Left cardiac atrium (tissue), 4 donors: ENCODE measurements at regions not wholly inside any gene's neighbourhood (a gene's known extent, or its start where the extent isn't known, plus 50 kb on each side); places are given as distances from the start of the nearest gene placed in this dataset.

ENCODE experiments used
- ATAC-seq, 2 donors: fragments of 200-7000 bp; cut with Tn5 transposase; one replicate each; pipeline ENCODE4 v1.9.1; 2020; ENCODE audit warnings: mild to moderate bottlenecking in 2 of 2, moderate library complexity in 2 of 2
- DNase-seq: peaks from one replicate; pipeline ENCODE4 v3.0.0-alpha.2; 2020
- intact Hi-C, 2 donors: fragments of 100-400 bp; cut with DNase I; formaldehyde crosslinking; loops; one replicate each; pipeline versions ENCODE4 v1.14.1 to v1.15.1; 2022 to 2023
- donor health status: DM: no; HTN: yes; CAD: no.
- donor health status: DM: no; HTN: yes; CAD: no; lungs with severe emphysema.
- donor health status: DM: yes; HTN: yes; CAD: no.
- donor health status: Dilated cardiomyopathy.

DNA sequence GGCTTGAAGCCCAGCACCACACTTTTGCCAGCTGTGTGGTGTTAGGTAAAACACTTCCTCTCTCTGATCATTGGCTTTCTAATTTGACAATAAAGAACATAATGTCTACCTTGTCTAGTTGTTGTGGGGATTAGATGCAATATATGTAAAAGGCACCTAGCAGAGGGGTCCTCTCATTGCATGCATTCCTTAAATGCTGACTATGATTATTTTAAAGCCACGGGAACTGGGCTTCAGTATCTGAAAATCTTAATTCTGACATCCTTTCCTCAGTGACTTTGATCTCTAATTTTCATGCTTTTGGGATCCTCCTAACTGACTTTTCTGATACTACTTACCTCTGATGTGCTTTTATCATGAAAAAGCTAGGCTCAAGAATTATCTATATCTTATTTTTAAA is 596.3 kb downstream of the TAFA4 start:
- ATAC-seq (no peak), DNase-seq (no peak)
- intact Hi-C loops = no loop called here

DNA sequence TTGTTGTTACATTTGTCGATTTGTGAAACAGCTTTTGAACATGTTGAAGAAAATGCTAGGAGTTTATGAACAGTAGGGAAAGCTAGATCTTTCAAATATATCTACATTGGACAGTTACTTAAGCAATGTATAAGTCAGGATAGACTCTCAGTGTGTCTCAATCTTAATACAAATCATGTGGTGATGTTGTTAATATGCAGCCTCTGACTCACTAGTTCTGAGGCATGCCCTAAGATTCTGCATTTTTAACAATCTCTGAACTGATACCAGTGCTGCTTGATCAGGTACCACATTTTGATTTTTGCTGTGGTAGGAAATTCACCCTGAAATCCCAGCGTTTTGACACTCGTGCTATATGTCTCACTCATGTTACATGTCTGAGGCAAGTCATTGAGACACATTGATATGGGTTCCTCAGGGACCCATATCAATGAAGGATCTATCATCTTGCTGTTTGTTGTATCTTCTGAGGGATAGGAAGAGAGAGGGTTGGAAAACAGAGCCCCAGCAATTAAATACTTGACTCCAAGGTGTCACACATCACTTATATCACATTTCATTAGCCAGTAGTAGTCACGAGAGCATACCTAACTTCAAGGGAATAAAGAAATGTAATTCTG is 597.9 kb downstream of the TAFA4 start:
- intact Hi-C loops = no loop called here
- no peak for DNase-seq
- ATAC-seq = no peak

DNA sequence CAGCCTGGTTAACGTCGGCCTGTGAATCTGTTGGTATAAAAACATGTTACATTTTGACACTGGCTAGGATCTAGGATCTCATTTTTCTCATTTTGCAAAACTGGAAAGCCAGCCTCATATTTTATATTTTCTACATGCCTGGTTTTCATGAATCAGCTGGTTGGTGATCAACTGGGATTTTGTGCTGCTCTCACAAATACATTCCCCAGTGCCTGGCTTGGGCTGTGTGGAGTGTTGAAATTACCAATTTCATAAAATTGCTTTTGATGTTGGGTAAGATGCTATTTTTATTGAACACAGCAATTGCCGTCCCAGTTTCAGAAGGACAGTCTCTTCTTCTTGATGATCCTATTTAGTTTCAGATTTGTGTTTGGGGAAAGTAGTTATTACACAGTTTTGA is 604.3 kb downstream of the TAFA4 start:
- no peak for DNase-seq
- intact Hi-C loops = no loop called here
- no peak for ATAC-seq

- DNase-seq = no peak
- intact Hi-C loops = no loop called here
- ATAC-seq = no peak
These were observed 616.4 kb downstream of the TAFA4 start for GRCh38 chr3:68315964-68316363.

DNA sequence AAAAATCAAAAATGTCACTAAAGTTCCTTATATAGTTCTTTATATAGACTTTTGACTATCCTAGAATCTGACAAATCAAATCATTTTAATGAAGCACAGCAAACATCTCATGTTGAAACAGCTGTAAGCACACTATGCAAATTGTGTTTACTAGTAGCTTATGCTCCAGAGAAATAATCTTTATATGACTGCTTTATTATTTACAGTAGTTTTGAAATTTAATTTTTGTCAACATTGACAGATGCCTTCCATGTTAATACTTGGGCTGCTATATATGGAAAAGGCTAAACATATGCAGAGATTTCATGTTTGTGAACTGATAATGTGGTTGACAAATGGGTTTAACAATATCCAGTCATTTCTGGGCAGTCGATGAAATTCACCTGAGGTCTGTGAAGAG is 616.8 kb downstream of the TAFA4 start:
- ATAC-seq (no peak), DNase-seq (no peak)
- intact Hi-C loops = no loop called here

GRCh38 chr3:68306571-68306970 is 625.8 kb downstream of the TAFA4 start:
- ATAC-seq (no peak), DNase-seq (no peak)
- intact Hi-C loops = no loop called here

DNA sequence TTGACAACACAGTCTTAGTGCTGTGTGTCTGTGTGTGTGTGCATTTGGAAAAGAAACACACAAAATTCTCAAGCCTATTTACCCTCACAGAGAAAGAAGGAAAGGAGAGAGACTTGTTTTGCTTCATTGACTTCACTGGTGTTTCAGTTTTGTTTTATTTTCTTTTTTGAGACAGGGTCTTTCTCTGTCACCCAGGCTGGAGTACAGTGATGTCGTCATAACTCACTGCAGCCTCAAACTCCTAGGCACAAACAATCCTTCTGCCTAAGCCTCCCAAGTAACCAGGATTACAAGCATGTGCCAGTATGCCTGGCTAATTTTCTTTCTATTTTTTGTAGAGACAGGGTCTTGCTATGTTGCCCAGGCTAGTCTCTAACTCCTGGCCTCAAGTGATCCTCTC is 636.9 kb downstream of the TAFA4 start:
- no peak for DNase-seq
- no peak for ATAC-seq
- intact Hi-C loops = no loop called here

DNA sequence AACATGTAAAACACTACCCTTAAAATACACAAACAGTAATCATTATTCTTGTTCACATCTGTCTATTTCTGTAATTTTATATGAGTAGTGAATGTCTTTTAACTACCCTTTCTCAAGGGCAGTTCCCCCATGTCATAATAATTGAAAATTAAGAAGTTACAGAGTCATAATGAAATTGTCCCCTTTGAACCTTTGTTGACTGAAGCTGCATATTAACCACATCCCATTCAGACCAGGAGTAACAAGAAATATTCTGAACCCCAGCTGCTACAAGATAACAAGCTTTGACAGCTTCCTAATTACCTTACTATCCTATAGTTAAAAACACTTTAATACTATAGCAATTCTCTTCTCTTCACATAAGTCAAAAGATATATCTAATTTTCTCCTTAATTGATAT is 635.9 kb upstream of the SUCLG2 start:
- intact Hi-C loops = no loop called here
- ATAC-seq (no peak), DNase-seq (no peak)

- no peak for ATAC-seq
- DNase-seq = no peak
- intact Hi-C loops = no loop called here
These were observed 633.7 kb upstream of the SUCLG2 start for GRCh38 chr3:68288085-68288484.

GRCh38 chr3:68287101-68287500 is 632.7 kb upstream of the SUCLG2 start:
- intact Hi-C loops = no loop called here
- no peak for ATAC-seq

DNA sequence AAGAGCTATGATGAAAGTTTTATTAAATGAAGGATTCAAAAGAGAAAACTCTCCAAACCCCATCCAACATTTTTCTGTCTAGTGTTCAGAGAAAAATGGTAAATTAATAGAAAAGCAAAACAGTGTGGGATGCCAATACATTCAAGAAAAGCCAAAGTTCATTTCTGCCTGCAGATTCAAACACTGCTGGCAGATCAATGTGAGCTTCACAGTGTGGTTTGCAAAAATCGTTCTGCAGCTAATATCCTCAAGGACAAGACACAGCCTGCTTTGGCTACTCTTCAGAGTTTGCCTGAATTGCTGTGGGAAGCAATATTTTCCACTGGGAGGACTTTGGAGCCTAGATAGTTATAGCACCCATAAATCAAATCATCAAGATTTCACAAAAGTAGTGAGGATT is 619.9 kb upstream of the SUCLG2 start:
- ATAC-seq = no peak
- no peak for DNase-seq
- intact Hi-C loops = no loop called here

More at GRCh38 chr3:68287101-68287500, 632.7 kb upstream of the SUCLG2 start:
- no peak for DNase-seq

GRCh38 chr3:68271145-68271544 is 616.7 kb upstream of the SUCLG2 start:
- intact Hi-C loops = no loop called here
- no peak for DNase-seq

DNA sequence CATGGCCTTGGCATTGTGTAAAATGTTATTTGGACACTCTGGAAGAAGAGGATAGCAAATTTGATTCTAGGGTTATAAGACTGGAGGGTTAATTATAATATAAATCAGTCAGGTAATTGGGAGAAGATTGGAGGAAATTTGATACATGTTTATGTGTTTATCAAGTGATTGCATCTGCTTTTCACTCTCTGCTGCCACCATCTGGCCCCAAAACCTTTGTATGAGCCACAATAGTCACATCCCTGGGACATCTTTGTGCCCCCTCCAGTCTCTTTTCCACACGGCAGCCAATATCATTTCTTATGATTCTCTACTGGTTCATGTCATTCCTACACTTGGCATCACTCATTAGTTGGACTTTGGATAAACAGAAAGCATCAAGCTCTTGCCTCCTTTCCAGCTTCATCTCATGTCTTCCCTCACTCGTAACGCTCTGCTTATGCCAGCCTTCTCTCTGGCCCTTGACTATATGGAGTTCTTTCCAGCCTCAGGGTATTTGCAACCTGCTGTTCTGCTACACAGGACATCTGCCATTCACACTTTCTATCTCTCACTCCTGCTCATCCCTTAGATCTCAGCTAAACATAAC is 602.3 kb upstream of the SUCLG2 start:
- DNase-seq (no peak), ATAC-seq (no peak)
- intact Hi-C loops = no loop called here

More at GRCh38 chr3:68271145-68271544, 616.7 kb upstream of the SUCLG2 start:
- ATAC-seq = no peak

- ATAC-seq (no peak), DNase-seq (no peak)
- intact Hi-C loops = no loop called here
These were observed 594.9 kb upstream of the SUCLG2 start for GRCh38 chr3:68249265-68249664.

GRCh38 chr3:68242606-68243005 is 588.2 kb upstream of the SUCLG2 start:
- DNase-seq = no peak
- no peak for ATAC-seq
- intact Hi-C loops = no loop called here

GRCh38 chr3:68239542-68239941 is 585.1 kb upstream of the SUCLG2 start:
- intact Hi-C loops = no loop called here
- ATAC-seq = no peak
- DNase-seq = no peak

DNA sequence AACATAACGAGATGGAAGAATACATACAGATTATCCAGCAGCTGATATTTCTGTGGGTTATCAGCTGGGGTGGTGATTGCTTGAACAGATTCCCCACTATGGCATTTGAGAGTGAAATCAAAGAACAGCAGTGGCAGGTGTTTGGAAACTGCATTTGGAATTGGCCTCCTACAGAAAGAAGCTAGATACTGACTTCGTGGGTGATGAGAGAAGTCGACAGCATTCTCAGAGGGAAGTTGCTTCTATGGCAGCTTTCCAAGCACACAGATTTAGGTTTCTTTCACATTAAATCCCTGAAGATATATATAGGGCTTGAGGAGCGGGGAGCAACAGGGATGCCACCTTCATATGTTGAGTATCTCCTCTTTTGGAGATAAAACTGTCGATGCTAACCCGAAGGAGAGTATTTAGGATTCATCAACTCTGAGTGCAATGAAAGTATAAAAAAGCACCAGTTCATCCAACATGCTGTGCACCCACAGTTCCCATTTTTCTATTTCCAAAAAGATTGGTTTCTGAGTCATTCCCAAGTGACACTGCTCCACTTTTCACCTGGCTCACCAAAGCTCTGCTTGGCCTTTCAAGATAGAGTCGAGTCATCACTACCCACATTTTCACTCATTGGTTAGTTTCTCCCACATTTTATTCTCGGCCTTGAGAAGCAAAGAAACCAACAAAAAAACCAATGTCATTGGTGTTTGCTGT is 579.8 kb upstream of the SUCLG2 start:
- intact Hi-C loops = no loop called here
- no peak for DNase-seq
- no peak for ATAC-seq

DNA sequence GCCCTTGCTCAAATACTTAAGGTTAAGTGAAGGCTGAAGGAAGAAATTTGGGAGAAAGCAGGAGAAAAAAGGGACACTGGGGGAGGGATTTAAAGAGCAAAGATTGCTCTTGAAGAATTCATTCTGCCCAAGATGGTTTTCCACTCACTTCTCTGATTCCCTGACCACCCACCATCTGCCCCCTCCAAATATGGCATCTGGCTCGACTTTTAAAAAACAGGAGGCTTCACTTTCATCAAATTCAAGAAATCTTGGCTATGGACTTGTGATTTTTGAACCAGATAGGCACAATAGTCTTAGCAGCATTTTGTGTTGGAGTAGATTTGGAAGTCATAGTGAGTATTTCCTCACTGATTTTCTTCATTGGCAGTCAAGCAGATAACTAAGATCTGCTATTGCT is 574.4 kb upstream of the SUCLG2 start:
- intact Hi-C loops = no loop called here
- no peak for ATAC-seq
- DNase-seq = no peak

DNA sequence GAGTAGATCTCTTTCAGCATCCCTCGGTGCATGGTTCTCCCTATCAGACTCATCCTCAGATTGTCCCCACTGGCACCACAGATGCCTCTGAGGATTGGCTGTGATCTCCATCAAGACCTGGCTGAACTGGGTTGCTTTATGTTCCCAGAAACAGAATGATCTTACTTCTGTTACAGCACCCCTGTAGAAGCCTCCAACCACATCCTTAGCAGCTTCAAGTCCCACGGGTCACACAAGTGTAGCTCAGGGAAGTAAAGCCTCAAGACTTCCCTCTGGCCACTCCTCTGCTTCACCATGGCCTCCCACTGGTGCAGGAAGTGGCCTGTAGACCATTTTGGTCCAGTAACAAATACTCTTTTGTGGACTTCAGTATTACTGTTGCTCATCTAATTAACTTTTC is 566.4 kb upstream of the SUCLG2 start:
- DNase-seq (no peak), ATAC-seq (no peak)
- intact Hi-C loops = no loop called here

GRCh38 chr3:68211637-68212036 is 557.2 kb upstream of the SUCLG2 start:
- intact Hi-C loops = no loop called here
- DNase-seq (no peak), ATAC-seq (no peak)

GRCh38 chr3:68210635-68211034 is 556.2 kb upstream of the SUCLG2 start:
- intact Hi-C loops = no loop called here
- DNase-seq = no peak
- no peak for ATAC-seq
